GM12892 (cell line): ENCODE measurements at regions not wholly inside any gene's neighbourhood (a gene's known extent, or its start where the extent isn't known, plus 50 kb on each side); places are given as distances from the start of the nearest gene placed in this dataset.

Source experiments
- DNase-seq: peaks from one replicate; pipeline ENCODE4 v3.0.0; 2011; ENCODE audit not compliant: insufficient read length
- FAIRE-seq: peaks from 2 replicates; lab custom pipeline; 2011; peaks lifted over from hg19 to GRCh38; lab: Jason Lieb, UNC
- POLR2A ChIP-seq: IDR thresholded peaks from 2 replicates; pipeline ENCODE4 v1.6.1; 2011; ENCODE audit warnings: low read depth, low read length, control low read depth
- POLR2AphosphoS5 ChIP-seq: IDR thresholded peaks from 2 replicates; pipeline ENCODE4 v1.6.1; 2011; ENCODE audit warnings: low read depth, low read length, control low read depth
- TAF1 ChIP-seq: IDR thresholded peaks from 2 replicates; pipeline ENCODE4 v1.6.1; 2011; ENCODE audit warnings: low read depth, mild to moderate bottlenecking, control low read depth, low read length, borderline replicate concordance

DNA sequence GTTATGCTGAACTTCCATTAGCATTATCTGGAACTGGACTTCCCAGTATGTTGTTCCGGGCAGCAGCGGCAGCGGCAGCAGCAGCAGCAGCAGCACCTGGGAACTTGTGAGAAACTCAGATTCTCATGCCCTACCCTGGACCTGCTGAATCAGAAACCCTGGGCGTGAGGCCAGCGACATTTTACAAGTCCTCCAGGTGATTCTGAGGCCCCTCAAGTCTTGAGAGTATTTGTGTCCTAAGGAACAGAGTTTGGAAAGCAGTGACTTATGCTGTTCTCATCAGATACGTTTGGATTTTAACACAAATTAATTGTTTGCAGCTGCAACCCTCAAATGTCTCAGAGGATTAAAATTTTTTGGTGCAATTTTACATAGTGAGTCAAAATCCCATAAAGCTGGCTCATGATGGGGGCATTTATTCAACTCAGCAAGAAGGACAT lies 157.2 kb upstream of the KAZN start:
- TF ChIP-seq POLR2A (no peak), TAF1 (no peak), POLR2AphosphoS5 (no peak)
- FAIRE-seq (no peak), DNase-seq (no peak)

GRCh38 chr1:14442669-14443068 lies 155.8 kb upstream of the KAZN start:
- DNase-seq, result no peak
- no peak for TF ChIP-seq POLR2A
- TF ChIP-seq TAF1, result no peak
- no peak for TF ChIP-seq POLR2AphosphoS5
- no peak for FAIRE-seq

- no peak for DNase-seq
- FAIRE-seq, result no peak
- TF ChIP-seq TAF1, result no peak
- no peak for TF ChIP-seq POLR2A
- TF ChIP-seq POLR2AphosphoS5, result no peak
These were observed 155.2 kb upstream of the KAZN start for GRCh38 chr1:14443164-14443787.

DNA sequence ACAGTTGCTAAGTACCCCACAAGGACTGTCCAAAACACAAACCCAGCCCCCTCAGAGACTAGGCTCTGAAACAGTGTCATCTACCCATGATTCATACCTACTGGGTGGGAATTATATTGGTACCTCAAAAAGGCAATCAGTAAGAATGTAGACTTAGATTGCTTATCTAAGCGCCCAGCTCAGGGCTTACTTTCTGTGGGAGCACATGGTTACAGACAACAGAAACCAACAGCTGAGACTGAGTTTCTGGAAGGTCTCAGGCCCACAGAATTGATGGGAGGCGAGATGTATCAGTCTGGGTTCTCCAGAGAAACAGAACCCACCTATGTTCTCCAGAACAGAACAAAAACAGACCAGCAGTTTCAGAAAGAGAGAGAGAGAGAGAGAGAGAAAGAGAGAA lies 147.3 kb upstream of the KAZN start:
- no peak for DNase-seq
- FAIRE-seq, result no peak
- TF ChIP-seq POLR2A (no peak), TAF1 (no peak)

DNA sequence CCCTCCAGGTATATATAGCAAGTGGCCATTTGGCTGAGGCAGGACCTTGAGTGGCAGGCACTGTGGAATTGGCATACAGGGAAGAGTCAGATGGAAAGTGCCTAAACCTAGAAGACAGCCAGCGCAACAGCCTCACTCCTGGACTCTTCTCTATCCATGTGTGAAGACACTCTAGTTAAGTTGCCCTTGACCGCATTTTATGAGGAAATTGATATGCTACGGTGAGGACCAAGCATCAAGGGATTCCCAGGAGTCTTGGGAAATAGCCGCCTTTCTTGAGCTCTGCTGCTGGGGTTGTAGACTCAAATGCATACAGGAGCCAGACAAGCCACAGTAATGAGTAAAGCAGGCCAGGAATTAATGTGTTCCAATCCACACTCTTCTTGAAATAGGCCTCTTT lies 145.9 kb upstream of the KAZN start:
- DNase-seq (no peak), FAIRE-seq (no peak)
- TF ChIP-seq POLR2AphosphoS5 (no peak), POLR2A (no peak), TAF1 (no peak)

- DNase-seq (no peak), FAIRE-seq (no peak)
- TF ChIP-seq POLR2AphosphoS5 (no peak), POLR2A (no peak), TAF1 (no peak)
These were observed 138.3 kb upstream of the KAZN start for GRCh38 chr1:14460173-14460572.

DNA sequence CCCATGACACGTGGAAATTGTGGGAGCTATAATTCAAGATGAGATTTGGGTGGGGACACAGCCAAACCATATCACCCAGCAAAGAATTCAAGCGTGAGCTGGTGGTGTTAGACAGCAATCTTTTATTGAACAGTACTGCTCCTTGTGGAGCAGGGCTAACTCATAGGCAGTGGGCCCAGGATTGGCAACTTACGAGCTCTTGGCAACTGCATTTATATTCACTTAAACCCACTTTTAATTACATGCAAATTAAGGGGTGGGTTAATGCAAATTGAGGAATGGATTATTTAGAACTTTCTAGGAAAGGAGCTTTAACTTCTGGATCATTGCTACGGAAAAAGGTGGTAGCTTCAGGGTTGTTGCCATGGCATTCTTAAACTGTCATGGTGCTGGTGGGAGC lies 135.6 kb upstream of the KAZN start:
- FAIRE-seq, result no peak
- DNase-seq, result no peak
- TF ChIP-seq POLR2AphosphoS5, result no peak
- TF ChIP-seq POLR2A, result no peak
- TF ChIP-seq TAF1, result no peak

GRCh38 chr1:14466006-14466405 lies 132.5 kb upstream of the KAZN start:
- TF ChIP-seq TAF1 (no peak), POLR2A (no peak), POLR2AphosphoS5 (no peak)
- DNase-seq, result no peak
- FAIRE-seq, result no peak

- FAIRE-seq, result no peak
- no peak for DNase-seq
- TF ChIP-seq POLR2A (no peak), TAF1 (no peak), POLR2AphosphoS5 (no peak)
These were observed 131.4 kb upstream of the KAZN start for GRCh38 chr1:14467112-14467511.

DNA sequence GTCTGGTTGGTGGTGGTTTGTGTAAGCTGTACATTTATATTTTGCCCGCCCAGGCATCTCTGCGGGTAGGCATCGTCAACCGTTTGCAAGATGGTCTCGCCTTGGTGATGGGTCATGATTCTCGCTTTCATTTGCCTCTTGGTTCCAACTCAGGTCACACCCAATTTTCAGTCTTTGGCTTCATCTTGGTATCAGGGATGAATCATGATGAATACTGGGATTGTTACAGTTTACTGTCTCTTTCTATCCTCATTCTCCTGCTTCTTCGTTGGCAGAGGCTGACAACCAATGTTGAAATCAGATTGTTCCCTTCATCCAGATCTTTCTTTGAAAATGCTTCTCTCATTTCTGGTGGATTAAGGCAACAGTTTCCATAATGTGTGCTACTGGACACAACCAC lies 129.7 kb upstream of the KAZN start:
- no peak for TF ChIP-seq TAF1
- TF ChIP-seq POLR2AphosphoS5, result no peak
- TF ChIP-seq POLR2A, result no peak
- FAIRE-seq (no peak), DNase-seq (no peak)

GRCh38 chr1:14470802-14471201 lies 127.7 kb upstream of the KAZN start:
- FAIRE-seq (no peak), DNase-seq (no peak)
- no peak for TF ChIP-seq TAF1
- TF ChIP-seq POLR2AphosphoS5, result no peak
- TF ChIP-seq POLR2A, result no peak

DNA sequence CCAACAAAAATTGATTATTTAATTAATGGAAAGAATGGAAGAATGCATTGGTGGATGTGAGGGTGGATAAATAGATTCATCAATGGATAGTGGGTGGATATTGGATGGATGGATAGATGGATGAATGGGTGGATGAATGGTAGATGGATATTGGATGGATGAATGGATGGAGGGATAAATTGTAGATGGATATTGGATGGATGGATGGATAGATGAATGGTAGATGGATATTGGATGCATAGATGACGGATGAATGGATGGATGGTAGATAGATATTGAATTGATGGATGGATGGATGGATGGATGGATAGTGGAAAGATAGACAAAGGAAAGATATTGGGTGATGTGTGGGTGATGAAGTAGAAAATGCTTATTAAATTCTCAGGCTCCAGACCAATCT lies 123.6 kb upstream of the KAZN start:
- DNase-seq, result no peak
- no peak for FAIRE-seq
- TF ChIP-seq POLR2AphosphoS5 (no peak), TAF1 (no peak), POLR2A (no peak)
